Neural cell (in vitro differentiated cells): ENCODE measurements at regions not wholly inside any gene's neighbourhood (a gene's known extent, or its start where the extent isn't known, plus 50 kb on each side); places are given as distances from the start of the nearest gene placed in this dataset.

Source experiments
- CTCF ChIP-seq: fragments of 450-650 bp; IDR thresholded peaks from 2 replicates; pipeline ENCODE4 v1.5.1; 2014; ENCODE audit warnings: antibody characterized with exemption, mild to moderate bottlenecking, moderate library complexity; ENCODE audit not compliant: poor library complexity, severe bottlenecking
- EP300 ChIP-seq: fragments of 450-650 bp; conservative IDR thresholded peaks from 2 replicates; pipeline ENCODE4 v1.6.1; 2014; ENCODE audit warnings: antibody characterized with exemption, mild to moderate bottlenecking, moderate library complexity; ENCODE audit not compliant: poor library complexity, severe bottlenecking

- TF ChIP-seq CTCF = no peak
- no peak for TF ChIP-seq EP300
Measured at GRCh38 chr10:132477066-132477397, 60.6 kb upstream of the INPP5A start.
